ENCODE measurements at regions not wholly inside any gene's neighbourhood (a gene's known extent, or its start where the extent isn't known, plus 50 kb on each side); places are given as distances from the start of the nearest gene placed in this dataset.

- Mint-ChIP-seq H3K4me1 (ENCODE audit: unreplicated experiment) (peaks cover 10% of the 10 kb centered on the region), H3K36me3 (no peaks in the 10 kb centered on the region), H3K4me3 (no peak overlapping the region), H3K27me3 (peaks cover 3% of the 10 kb centered on the region), H3K9me3 (no peaks in the 10 kb centered on the region), H3K27ac (peak overlapping the region; percentile 7)
- DNase-seq (ENCODE audit: extremely low spot score, unreplicated experiment) = no peak
- TF ChIP-seq CTCF (conservative IDR thresholded peaks at IDR 0.05) = no peak
Observed at GRCh38 chr9:12461763-12462460, 231.3 kb upstream of the TYRP1 start.

GRCh38 chr9:12462861-12463260 lies 230.3 kb upstream of the TYRP1 start:
- no peak overlapping the region for H3K4me3 Mint-ChIP-seq

GRCh38 chr9:12463641-12464040 lies 229.5 kb upstream of the TYRP1 start:
- no peak for TF ChIP-seq CTCF (conservative IDR thresholded peaks at IDR 0.05)
- Mint-ChIP-seq H3K9me3 (no peaks in the 10 kb centered on the region), H3K4me1 (ENCODE audit: unreplicated experiment) (peaks cover 6% of the 10 kb centered on the region), H3K36me3 (no peaks in the 10 kb centered on the region), H3K27ac (no peak overlapping the region), H3K27me3 (peaks cover 3% of the 10 kb centered on the region), H3K4me3 (no peak overlapping the region)
- DNase-seq (ENCODE audit: extremely low spot score, unreplicated experiment) = no peak

More at GRCh38 chr9:12462861-12463260, 230.3 kb upstream of the TYRP1 start:
- Mint-ChIP-seq H3K4me1 (ENCODE audit: unreplicated experiment) (peaks cover 6% of the 10 kb centered on the region), H3K9me3 (no peaks in the 10 kb centered on the region), H3K36me3 (no peaks in the 10 kb centered on the region), H3K27me3 (peaks cover 3% of the 10 kb centered on the region), H3K27ac (no peak overlapping the region)
- no peak for TF ChIP-seq CTCF (conservative IDR thresholded peaks at IDR 0.05)
- no peak for DNase-seq (ENCODE audit: extremely low spot score, unreplicated experiment)

GRCh38 chr9:12464400-12464799 lies 228.8 kb upstream of the TYRP1 start:
- Mint-ChIP-seq H3K9me3 (no peaks in the 10 kb centered on the region), H3K4me1 (ENCODE audit: unreplicated experiment) (peaks cover 6% of the 10 kb centered on the region), H3K27me3 (peaks cover 3% of the 10 kb centered on the region), H3K36me3 (no peaks in the 10 kb centered on the region), H3K4me3 (no peak overlapping the region), H3K27ac (no peak overlapping the region)
- DNase-seq (ENCODE audit: extremely low spot score, unreplicated experiment) = no peak
- TF ChIP-seq CTCF (conservative IDR thresholded peaks at IDR 0.05) = no peak

GRCh38 chr9:12464910-12465512 lies 228.2 kb upstream of the TYRP1 start:
- peak; percentile 89 for TF ChIP-seq CTCF (conservative IDR thresholded peaks at IDR 0.05)
- DNase-seq (ENCODE audit: extremely low spot score, unreplicated experiment) = no peak
- Mint-ChIP-seq H3K27ac (no peak overlapping the region), H3K9me3 (no peaks in the 10 kb centered on the region), H3K4me1 (ENCODE audit: unreplicated experiment) (peaks cover 6% of the 10 kb centered on the region), H3K27me3 (peaks cover 3% of the 10 kb centered on the region), H3K4me3 (no peak overlapping the region), H3K36me3 (no peaks in the 10 kb centered on the region)

Data from type B pancreatic cell (in vitro differentiated cells).